ENCODE measurements at regions not wholly inside any gene's neighbourhood (a gene's known extent, or its start where the extent isn't known, plus 50 kb on each side); places are given as distances from the start of the nearest gene placed in this dataset.

DNA sequence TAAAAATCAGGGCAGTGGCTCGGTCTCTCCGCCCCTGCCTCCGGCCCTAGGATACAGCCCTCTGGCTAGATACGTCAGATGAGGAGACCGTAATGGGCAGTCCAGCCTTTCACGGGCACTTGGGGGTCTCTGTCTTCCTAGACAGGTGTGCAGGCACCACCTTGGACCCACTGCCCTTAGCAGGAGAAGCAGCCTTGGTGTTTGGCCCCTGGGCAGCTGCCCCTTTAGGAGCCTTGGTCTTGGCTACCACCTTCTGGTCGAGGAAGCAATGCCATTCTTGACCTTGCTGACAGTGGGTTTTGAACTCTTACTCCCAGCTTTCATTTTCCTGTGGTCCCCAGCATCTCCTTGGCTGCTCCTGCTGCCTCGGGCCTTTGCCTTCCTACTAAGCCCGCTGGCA is 149.7 kb upstream of the FRMD4B start:
- DNase-seq (ENCODE audit: low read depth in 2 of 2), result no peak

DNA sequence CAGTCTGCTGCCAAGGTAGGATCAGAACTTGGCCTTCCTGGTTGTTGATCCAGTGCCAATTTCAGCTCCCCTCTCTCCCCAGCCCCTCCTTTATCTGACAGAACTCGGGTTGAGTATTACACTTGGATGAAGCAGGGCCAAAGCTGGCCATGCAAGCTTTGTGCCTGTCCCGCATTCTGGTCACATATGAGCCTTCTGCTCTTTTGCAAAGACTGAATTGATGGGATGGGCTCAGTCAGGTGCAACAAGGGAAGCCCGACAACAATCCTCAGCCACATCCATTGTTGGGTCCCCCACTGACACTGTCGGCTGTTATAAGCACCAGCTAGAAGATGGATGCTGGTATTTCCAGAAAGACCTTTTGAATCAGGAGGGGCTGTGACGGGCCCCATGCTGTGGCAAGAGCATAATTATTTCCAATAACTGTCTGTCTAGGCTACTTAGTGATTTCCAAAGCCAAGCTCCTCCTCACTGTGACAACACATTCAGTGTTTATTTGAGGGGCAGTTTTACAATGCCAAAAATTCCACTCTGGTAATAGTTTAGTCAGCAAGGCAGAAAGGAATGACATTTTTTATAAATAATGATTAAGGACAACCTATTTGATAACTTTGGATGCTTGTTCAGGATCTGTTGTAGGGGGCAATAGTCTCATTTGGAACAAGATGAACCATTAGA is 146.8 kb upstream of the FRMD4B start:
- no peak for DNase-seq (ENCODE audit: low read depth in 2 of 2)

DNA sequence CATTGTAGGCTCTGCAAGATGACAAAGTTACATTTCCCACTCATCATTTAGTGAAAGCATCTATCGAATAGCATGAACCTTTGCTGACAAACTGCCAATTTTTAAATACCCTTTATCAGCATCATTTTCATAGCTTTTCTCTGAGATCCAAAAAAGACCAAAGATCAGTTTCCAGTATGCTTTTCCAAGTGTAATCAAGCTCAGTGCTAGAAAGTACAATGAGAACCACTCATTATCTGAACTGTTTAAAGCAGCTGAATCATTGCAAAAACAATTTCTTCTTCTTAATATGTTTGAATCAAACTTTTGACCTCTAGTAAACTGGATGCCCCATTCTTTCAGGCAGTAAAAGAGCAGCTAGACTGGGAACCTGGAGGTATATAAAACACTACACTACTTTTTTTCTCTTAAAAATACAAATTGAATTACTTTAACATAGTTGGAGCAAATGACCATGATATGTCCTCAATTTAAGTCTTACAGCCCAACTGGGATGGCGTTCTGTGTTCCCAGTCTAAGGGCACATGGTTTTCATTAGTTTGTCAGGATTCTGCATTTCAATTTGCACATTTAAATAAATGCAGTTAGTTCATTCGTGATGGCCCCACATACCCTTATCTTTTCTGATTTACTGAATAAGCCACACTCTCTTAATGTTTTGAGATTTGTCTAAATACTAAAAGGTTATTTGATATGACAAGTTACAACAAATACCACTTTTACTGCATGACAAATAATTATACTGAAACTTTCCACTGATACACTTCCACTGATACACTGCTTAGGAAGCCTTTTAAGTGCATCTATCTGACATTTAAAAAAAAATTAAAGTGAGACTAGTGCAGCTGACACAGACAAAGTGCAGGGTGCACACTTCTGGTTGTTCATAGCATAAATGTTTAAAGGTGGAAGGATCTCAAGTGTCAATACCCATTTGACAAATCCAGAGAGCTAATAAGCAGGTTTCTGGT is 146.0 kb upstream of the FRMD4B start:
- no peak for DNase-seq (ENCODE audit: low read depth in 2 of 2)

DNA sequence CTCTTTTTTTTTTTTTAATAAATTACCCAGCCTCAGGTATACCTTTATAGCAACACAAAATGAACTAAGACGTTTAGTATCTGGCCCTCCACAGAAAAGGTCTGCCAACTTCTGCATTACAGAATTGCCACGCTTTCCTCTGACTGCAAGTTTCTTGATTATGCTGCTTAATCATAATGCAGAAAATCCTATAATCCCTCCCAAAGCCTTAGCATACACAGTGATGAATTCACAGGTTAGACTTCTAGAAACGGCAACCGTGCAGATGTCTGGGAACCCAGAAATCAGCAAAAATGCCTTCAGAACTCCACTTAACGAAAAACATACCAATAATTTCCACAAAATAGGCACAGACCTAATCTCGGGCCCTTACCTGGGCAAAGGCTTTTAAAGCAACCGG is 144.7 kb upstream of the FRMD4B start:
- DNase-seq (ENCODE audit: low read depth in 2 of 2), result no peak

DNA sequence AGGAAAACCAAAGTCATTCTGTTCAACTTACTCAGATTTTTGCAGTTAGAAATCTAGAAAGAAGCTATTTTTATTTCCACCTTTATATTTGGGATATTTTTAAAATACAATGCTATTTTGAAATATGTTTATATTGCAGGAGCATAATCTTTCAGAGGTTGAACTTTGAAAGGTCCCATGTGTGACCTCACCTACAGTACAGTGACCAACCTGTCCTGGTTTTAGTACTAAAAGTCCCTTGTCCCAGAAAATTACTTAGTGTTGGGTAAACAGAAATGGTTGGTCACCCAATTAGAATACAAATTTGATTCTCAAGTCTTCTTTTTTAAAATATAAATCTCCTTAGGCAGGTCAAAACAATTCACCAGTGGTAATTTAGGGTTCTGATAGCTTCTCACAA is 141.6 kb upstream of the FRMD4B start:
- DNase-seq (ENCODE audit: low read depth in 2 of 2), result no peak

DNA sequence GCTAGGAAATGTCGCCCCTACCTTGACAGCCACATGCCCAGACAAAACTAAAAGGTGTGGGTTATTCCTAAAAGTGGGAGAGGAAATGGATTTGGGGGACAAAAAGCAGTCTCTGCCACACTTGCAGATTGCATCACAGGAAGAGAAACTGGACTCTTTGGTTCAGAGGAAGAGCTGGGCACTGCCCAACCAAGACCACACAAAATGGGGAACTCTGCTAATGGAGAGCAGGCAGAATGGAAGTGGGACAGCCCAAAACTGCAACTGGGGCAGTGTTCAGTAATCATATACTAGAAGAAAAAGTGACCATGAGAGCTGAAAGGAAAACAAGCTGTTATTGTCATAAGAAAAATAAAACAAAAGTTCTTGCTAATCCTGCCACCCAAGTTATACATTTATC is 138.9 kb upstream of the FRMD4B start:
- DNase-seq (ENCODE audit: low read depth in 2 of 2), result no peak

DNA sequence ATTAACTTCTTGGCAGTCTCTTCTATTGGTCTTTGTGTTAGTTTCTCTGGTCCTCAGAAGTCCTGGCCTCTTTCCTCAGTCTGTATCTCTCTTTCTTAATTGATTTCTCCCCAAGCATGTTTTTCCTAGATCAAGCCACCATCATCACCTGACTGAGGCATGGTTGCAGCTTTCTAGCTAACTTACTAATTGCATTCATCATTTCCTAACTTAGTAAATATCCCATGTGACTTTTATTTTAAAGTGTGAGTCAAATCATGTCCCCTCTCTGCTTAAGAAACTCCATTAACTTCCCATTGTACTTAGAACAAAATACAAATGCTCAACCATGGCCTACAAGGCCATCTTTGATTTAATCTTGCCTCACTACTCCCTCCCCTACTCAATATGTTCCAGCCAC is 135.4 kb upstream of the FRMD4B start:
- DNase-seq (ENCODE audit: low read depth in 2 of 2), result no peak

DNA sequence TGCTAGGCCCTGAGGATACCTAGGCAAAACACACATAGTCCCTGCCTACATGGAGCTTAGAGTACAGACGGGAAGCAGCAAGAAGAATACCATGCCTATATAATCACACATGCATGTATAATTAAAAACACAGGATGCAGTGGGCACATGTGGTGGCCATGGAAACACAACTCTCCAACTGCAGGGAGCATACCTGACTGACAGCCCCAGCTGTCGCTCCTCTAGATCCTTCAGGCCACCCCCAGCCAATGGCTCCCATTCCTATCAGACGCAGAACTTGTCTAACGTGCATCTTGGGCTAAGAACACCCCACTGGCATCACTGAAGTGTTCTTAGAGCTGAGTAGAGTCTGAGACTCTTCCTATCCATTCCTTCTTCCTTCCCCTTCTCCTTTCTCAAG is 125.5 kb upstream of the FRMD4B start:
- no peak for DNase-seq (ENCODE audit: low read depth in 2 of 2)

DNA sequence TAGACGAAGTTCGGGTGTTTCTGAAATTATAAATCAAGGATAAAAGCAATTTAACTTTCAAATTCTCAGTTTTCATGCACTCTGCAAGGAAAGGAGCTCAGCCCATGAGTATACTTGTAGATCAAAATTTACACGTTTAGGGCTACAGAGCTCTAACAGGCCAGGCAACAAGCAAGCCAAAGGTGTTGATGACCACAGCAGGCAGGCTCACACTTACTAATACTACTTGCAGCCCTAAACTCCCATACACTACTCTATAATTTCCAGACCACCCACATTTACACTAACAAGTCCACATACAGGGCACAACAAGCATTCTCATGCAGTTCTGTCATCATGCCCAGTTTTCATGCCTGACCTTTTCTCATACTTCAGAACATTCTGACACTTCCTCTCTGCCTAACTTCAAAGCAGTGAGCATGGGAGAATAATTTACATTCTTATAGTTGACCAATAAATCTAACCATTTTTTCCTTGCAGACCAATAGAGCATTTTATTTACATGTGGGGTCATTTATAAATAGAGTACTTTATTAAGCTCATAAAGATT is 124.7 kb upstream of the FRMD4B start:
- no peak for DNase-seq (ENCODE audit: low read depth in 2 of 2)

DNA sequence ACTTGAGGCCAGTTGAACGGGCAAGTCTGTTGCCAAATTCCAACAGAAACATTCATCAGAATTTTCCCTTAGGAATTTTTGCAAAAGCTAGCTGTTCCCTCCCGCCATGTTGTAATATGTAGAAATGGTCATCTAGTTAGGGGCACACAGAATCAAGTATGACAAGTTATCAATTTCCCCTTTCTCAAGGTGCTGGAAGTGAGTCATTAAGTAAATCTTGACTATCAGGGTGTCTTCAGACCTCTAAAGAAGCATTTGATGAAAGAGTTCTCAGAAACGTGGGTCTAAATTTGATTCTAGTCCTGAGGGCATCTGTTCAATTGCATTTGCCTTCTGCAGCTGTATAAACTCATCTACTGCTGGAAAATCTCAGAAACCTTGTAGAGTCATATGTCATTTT is 123.4 kb upstream of the FRMD4B start:
- no peak for DNase-seq (ENCODE audit: low read depth in 2 of 2)

DNA sequence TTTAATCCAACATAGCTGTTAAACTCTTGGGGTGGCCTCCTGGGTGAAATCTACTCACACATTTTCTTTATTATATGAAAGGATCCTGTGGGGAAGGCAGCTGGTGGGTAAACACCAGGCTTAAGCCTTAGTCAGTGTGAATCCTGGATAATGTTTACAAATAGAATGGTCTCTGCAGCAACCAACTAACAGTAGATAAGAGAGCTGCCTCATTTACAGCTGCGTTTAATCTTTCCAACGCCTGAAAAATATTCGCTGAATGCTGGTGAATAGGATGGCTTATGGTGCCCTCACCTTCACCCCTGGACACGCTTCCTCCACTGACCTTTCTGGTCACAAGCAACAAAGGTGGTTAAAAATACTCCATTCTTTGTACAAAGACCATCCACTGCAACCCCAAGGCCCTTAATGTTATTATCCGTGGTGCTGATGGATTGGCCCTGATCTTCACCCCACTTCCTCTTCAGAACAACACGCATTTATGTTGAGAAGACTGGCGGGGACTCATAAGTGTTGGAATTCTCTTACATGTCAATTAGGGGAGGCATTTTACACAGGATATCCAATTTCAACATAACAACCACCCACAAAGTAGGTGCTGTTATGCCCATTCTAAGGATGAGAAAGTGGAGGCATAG is 120.0 kb upstream of the FRMD4B start:
- no peak for DNase-seq (ENCODE audit: low read depth in 2 of 2)

DNA sequence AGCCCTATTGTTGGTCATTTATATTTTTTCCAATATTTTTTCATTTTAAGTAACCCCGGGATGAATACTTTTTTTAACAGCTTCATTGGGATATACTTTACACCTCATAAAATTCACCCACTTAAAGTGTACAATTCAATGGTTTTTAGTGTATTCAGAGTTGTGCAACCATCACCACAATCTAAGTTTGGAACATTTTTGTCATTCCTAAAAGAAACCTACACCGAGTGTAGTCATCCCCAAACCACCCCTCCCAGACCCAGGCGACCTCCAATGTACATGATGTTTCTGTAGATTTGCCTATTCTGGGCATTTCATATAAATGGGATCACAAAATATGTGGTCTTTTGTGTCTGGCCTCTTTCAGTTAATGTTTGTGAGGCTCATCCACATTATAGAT is 118.3 kb upstream of the FRMD4B start:
- DNase-seq (ENCODE audit: low read depth in 2 of 2), result no peak

DNA sequence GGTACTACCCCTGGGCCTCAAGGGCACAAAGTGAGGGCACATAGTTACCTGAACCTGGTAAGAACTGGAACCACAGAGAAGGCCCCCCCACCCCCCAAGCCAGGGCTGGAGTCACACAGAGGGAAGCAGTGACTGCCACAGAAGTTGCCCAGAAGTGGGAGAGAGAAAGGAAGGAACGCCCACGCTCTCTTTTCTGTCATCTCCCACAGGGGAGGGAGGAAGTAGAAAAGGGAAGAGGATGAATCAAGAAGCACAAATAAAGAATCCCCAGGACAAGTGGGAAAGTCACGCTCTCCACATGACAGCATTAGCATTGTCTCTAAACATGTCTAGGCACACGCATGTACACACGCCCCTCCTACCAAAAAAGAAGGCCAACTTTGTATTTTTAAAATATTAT is 114.7 kb upstream of the FRMD4B start:
- DNase-seq (ENCODE audit: low read depth in 2 of 2), result no peak

DNA sequence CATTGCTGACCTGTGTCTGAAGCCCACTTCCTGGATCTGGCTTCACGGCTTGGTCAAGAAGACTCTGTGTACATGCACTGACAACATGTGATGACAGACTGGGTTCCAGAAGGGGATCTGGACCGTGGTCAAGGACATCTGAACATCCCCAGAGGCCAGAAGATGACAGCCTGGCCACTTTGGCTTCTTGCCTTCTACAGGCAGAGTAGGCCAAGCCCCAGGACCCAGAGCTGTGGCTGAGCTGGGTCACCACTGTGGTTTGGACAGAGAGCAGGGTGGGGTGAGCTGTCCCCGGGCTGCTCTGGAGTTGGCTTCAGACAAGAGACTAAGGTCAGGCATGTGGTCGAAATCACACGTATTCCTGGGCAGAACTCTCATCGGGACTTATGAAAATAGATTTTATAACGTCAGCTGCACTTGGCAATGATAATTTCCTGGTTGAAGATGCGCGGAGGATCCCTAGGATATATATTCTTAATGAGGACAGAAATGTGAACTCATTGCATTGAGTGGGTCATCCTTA is 114.1 kb upstream of the FRMD4B start:
- DNase-seq (ENCODE audit: low read depth in 2 of 2), result no peak

DNA sequence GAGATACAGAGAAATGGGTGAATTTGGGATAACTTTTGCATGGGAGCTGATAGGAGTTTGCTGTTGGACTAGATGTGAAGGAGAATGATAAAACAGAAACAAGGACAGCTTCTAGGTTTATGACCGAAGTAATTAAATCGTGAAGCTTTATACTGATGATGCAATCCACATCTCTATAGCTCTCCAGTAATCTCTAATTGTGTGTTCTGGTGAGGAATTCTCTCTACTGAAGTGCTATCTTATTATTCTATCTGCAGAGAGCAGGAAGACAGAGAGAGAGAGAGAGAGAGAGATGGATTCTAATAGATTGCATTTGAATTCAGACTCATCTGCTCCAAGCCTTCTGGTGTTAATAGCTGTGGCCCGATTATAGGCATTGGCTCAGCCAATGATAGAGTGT is 113.5 kb upstream of the FRMD4B start:
- no peak for DNase-seq (ENCODE audit: low read depth in 2 of 2)

DNA sequence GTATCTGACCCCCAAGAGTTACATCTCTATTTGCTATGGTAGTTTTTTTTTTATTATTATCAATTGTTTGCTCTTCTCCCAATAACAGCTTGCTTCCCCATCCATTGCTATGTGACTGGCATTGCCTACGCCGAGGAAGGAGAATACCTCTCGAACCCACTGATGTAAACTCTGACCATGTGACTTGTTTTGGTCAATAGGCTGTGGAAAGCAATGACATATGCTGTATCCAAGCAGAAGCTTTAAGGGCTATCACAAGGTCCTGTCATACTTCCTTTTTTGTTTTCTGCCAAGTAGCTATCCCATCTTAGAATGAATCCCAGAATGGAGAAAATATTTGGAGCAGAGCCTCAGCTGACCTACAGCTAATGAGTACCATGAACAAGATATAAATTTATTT is 111.0 kb upstream of the FRMD4B start:
- no peak for DNase-seq (ENCODE audit: low read depth in 2 of 2)

DNA sequence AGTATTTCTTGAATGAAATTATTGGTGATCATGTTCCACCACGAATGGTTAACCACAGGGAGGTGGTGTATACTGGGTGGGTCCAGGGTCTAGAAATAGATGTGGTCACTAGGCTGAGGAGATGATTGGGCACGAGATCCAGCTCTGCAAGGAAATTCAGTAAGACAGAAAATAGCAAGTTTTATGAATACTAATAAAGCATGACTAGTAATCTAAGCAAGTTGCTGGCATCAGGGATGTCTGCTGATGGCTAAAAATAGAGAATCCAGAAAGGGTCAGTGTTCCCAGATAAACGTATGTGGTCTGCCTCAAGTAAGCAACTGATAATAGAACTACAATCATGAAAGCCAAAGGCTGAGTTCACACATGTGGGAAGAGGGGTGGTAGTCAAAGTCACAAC is 108.3 kb upstream of the FRMD4B start:
- DNase-seq (ENCODE audit: low read depth in 2 of 2), result no peak

DNA sequence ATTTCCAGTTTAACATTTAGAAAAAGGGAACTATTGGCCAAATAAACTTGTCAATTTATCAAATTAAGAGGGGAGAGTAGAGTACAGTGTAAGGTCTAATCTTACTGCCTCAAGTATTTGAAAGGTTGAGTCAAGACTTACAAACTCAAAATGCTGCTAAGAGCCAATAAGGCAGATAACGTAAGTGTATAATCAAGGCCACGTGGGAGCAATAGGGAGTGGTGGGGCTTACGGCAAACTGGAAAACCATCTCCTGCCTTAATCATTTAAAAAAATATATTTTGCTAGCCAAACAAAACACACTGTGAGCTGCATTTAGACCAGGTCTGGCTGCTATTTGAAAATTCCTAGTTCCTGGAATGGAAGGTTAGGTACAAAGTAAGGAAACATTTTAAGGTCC is 107.3 kb upstream of the FRMD4B start:
- no peak for DNase-seq (ENCODE audit: low read depth in 2 of 2)

DNA sequence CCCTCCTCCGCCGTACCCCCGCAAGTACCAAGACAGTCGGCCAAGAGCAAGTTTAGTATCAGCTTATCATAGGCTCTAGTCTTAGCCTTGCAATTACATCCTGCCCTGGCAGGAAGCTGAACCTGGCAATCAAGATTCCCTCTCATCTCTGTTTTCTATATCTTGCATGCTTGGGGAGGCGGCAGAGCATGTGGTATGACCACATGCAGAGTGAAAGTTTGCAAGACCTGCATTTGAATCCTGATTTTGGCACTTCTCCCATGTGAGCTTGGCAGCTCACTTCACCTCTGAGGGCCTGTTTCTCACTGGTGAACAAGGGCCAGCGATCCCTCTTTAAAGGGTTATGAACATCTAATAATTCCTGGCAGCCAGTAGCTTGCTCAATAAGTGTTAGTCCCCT is 106.1 kb upstream of the FRMD4B start:
- DNase-seq (ENCODE audit: low read depth in 2 of 2), result no peak

DNA sequence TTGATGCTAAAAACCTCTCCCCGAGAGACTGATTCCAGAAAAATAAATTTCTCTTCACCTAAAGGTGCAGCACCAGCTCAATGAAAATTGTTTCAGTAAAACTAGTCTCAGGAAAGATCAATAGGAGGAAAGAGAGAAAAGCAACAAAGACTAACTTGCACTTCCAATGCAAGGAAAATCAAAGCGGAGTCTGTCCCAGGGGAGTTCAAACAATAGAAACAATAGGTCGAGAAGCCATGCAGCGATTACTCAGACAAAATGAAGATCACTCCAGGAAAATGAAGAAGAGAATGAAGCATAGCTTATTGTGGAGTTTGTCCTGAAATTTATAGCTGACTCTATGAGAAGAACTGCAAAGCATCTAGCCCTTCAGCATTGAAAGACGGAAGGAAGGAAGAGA is 105.1 kb upstream of the FRMD4B start:
- DNase-seq (ENCODE audit: low read depth in 2 of 2), result no peak

DNA sequence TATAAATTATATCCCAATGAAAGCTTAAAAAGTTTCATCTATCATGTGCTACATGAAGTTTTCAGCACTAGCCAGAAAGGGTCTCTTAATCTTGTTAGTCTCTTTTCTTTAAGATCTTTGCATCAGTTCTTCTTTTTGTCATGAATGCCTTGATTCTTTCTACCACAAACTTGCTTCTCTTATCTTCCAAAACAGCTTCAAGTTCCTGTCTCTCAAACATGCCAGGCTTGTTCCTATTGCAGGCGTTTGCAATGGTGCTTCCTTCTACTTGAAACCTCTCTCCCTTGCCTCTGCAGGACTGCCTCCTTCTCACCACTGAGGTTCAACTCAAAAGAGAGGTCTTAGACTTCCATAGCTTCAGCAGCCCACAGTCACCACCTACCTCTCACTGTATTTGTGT is 104.3 kb upstream of the FRMD4B start:
- DNase-seq (ENCODE audit: low read depth in 2 of 2), result no peak

DNA sequence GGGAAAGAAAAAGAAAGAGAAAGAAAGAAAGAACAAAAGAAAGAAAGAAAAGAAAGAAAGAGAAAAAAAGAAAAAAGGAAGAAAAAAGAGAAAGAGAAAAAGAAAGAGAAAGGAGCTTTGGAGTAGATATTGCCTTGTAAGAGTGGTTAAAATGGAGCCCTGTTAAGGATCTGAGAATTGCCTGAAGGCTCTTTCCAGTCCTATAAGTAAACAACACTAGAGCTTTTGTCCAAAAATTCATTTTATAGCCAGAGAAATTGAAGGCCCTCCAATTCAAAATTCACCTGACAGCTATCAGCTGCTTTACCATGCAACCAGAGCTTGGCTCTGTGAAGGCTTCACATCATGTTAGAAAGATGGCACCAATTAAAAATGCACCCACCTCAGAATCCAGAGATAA is 102.1 kb upstream of the FRMD4B start:
- no peak for DNase-seq (ENCODE audit: low read depth in 2 of 2)
